IPS DF 4.7 (cell line): ENCODE measurements at regions not wholly inside any gene's neighbourhood (a gene's known extent, or its start where the extent isn't known, plus 50 kb on each side); places are given as distances from the start of the nearest gene placed in this dataset.

ENCODE experiments used
- DNase-seq: peaks from one replicate; pipeline ENCODE4 v3.0.0-alpha.2; 2013; ENCODE audit warnings: low spot score; ENCODE audit errors: extremely low read depth

- no peak for DNase-seq
Measured at GRCh38 chr3:193827040-193827669, 234.1 kb downstream of the OPA1 start.

- no peak for DNase-seq
Measured at GRCh38 chr3:193827871-193828270, 234.9 kb downstream of the OPA1 start.

- DNase-seq: no peak
Measured at GRCh38 chr3:193828477-193828876, 235.5 kb downstream of the OPA1 start.

DNA sequence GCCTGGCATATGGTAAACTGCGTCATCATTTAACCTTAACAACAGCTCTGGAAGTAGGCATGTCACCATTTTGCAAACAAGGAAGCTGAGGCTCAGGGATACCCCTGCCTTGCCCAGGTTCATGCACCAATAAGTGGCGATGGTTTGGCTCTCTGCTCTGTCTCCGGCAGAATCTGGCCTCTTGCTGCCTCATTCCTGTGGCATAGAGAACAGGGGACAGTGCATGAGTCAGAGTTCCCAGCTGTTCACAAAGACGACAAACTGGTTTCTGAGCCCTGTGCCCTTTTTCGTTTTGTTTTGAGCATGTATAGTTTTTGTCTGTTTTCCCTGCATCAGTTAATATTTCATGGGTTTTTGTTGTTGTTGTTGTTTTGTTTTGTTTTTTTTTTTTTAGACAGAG lies 236.8 kb downstream of the OPA1 start:
- DNase-seq: no peak

- DNase-seq: no peak
Measured at GRCh38 chr3:193830791-193831191, 237.8 kb downstream of the OPA1 start.

- DNase-seq: no peak
Measured at GRCh38 chr3:193831495-193832455, 238.8 kb downstream of the OPA1 start.

DNA sequence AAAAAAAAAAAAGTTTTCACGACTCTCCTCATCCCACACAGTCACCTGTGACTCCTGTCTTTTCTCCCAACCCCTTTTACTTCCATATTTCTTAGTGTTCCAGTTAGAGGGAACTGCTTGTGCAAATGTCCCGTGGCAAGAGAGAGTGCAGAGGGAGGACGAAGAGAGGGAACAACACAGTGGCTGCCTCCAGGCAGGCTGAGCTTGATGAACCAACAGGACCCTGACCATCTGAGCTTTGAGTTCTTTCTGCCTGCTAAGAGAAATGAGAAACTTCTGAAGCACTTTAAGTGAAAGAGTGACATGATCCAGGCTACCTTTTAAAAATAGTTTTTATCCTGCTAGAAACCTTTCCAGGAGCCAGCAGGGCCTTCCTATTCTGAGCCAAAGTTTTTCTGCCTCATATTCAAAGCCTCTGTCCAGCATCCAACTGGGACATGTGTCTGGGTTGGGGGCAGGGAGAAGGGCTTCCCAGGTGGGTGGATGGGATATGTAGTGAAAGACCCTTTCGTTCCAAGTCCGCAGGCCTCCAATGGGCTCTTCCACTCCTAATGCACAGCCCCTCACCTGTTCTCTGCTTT lies 239.9 kb downstream of the OPA1 start:
- no peak for DNase-seq

- no peak for DNase-seq
Measured at GRCh38 chr3:193833592-193833991, 240.6 kb downstream of the OPA1 start.

GRCh38 chr3:193835414-193835813 lies 242.4 kb downstream of the OPA1 start:
- no peak for DNase-seq

DNA sequence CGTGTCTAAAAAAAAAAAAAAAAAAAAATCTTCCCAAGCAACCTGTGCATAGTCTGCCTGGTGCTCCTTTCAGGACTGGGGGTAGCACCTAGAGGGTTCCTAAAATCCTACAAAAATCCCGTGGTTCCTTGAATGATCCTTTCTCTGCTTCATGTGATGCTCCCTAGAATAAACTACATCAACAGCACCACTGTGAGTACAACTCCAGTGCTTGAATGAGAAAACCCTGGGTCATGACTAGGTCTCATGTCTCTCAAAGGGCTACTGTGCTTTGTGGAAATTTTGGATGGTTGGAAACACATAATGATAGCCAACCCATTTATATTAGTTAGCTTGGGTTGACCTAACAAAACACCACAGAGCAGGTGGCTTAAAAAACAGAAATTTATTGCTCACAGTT lies 243.5 kb downstream of the OPA1 start:
- no peak for DNase-seq

GRCh38 chr3:193836918-193837317 lies 243.9 kb downstream of the OPA1 start:
- DNase-seq: no peak

DNA sequence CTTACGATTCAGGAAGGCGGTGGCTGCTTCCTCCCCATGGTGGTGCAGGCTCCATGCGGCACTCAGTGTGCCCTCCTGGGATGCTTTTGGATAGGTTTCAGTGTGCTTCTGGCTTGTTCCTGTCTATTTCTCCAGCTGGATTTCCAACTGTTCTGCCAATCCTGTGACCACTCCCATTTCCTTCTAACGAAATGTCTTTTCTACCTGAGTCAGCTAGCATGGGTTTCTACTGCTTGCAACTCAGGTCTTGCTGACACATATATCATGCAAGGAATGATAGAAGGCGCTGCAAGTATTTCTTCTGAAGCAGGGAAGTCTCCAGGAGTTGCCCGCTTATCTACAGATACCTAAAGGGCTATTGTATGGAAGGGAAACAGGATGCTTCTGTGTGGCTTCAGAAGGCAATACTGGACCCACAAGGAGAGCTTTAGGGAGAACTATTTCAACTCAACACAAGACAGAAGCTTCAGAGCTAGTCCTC lies 244.4 kb downstream of the OPA1 start:
- no peak for DNase-seq

DNA sequence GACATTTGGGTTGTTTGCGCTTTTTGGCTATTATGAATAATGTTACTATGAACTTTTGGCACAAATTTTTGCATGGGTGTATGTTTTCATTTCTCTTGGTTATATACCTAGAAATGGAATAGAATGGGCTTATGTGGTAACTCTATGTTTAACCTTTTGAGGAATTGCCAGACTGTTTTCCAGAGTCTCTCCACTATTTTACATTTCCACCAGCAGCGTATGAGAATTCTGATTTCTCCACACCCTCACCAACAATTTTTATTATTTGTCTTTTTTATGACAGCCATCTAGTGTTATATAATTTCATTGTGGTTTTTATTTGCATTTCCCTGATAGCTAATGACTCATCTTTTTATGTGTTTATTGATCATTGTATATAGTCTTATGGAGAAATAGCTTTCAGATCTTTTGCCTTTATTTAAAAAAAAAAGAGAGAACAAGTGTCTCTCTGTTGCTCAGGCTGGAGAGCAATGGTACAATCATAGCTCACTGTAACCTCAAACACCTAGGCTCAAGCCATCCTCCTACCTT lies 247.2 kb downstream of the OPA1 start:
- DNase-seq: no peak

DNA sequence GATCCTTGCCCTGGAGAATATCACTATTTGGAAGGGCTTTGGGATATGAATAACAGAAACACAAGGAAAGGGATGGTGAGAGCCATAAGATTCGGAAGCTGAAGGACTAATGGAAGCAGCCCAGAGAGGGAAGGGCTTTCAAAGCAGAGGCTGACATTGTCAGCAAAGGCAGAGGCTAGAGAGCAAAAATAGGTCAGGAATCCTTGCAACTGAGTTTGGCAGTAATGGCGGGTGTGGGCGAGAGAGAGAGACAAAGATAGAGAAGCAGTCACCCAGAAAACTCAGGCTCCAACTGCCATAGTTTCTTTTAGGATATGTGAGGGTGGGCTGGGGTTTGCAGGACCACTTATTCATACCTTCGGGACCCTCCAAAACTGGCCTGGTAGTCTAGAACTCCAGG lies 248.6 kb downstream of the OPA1 start:
- no peak for DNase-seq

DNA sequence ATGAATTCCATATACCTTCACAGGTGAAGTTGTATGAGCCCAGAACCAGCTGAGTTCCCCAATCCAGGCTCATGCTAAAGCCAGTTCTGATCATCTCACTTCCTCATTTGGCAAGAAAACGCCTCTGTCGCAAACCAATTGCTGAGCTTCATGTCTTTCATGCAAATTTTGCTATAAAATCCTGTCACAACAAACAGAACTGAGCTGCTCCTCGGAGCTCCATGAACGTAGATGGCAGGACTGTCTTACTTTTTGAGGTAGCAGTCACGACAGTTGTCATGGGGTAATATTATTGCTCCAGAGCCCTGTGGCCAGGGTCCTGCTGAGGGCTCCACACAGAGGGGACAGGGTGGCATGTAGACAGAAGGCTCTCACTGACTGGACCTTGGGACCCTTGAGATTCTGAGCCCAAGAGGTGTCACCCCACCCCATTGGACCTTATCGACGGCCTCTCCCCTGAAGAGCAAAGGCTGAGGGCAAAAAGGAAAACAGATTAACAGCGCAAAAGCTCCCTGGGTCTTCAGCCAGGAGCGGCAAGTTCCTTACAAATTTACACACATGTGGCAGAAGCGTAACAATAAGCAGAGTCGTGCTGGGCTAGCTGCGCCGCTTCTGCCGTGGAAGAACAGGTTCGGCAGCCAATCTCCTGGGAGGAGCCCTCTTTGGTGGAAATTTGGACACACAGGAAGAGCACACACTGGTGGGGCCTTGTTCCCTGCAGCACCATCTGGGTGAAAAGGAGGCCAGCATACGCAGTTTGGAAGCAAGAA lies 249.2 kb downstream of the OPA1 start:
- DNase-seq: no peak

DNA sequence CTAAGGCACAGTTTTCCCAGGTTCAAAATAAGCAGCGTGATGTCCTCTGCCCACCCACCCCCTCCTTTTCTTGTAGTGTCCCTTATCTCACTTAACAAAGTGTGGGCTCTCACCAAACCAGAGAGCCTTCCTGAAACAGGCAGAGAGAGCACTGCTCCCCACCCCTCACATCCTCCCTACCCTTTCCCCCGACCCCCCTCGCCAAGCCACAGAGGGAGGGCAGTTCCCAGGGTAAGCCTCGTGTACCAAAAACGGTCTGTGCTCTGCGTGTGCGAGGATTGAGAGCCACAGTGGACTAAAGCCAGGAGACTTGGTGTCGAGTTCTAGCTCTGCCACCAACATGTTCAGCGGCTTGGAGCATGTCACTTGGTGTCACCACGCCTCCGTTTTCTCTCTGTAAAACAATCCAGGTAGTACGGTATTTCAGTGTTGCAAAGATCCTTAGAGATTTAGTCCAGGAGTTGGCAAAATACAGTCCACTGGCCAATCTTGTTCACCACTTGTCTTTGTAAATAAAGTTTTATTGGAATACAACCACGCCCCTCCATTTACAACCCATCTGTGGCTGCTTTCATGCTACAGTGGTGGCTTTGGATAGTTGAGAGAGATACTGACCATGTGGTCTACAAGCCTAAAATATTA lies 249.9 kb downstream of the OPA1 start:
- no peak for DNase-seq

DNA sequence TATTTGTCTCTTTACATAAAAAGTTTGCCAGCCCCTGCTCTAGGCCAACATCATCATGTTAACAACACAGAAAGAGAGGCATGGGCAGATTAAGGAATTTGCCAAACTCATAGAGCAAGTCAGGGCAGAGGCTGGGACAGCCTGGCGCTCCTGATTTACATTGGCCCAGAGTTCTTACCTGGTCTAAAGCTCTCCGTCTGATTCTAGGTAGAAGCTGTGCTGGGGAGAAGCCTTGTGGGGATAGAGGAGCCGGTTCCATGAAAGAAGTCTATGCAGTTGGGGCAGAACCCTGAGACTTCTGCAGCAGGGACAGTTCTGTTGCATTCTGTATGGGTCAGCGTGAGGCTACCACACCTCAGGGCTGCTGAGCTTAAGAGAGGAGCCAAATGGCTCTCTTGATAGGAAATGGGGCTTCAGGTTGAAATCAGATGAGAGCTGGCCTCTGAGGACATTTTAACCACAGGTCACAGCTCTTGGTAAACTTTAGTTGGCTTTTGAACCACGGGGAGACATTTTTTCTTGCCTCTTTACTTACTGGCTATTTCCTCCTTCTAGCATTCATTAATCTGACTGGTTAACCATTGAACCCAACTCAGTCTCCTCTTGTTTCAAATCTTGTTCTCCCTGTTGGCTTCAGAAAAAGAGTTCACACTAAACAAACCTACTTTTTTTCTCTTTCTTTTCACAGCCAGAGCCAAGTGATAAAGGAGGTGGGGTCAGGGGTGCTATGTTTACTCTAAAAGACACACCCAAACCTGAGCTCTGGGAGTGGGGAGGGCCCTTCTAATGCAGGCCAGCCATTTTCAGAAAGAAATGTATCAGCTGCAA lies 250.7 kb downstream of the OPA1 start:
- no peak for DNase-seq

- no peak for DNase-seq
Measured at GRCh38 chr3:193844472-193844871, 251.5 kb downstream of the OPA1 start.

- no peak for DNase-seq
Measured at GRCh38 chr3:193845144-193845543, 252.1 kb downstream of the OPA1 start.

DNA sequence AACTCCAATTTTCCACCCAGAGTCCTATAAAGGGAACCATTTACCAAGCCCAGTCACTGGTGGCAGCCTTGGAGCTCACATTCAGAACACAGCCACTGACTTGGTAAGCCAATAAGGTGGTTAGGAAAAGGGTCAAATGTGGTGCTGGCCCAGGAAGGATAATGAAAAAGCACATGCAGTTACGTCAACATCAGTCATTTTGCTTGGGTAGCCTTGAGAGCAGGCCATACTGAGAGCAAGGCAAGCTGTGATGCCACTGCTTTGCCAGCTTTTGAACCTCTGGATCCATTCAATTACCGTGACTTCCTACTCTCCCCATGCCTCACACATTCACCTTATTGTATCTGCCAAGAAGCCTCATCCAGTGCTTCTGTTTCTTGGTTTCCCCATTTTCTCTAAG lies 253.6 kb downstream of the OPA1 start:
- no peak for DNase-seq
